NCI-H1105 (cell line): ENCODE measurements at regions not wholly inside any gene's neighbourhood (a gene's known extent, or its start where the extent isn't known, plus 50 kb on each side); places are given as distances from the start of the nearest gene placed in this dataset.

Source experiments
- DNase-seq: peaks from one replicate; lab custom pipeline; 2025; lab: John Stamatoyannopoulos, UW

DNA sequence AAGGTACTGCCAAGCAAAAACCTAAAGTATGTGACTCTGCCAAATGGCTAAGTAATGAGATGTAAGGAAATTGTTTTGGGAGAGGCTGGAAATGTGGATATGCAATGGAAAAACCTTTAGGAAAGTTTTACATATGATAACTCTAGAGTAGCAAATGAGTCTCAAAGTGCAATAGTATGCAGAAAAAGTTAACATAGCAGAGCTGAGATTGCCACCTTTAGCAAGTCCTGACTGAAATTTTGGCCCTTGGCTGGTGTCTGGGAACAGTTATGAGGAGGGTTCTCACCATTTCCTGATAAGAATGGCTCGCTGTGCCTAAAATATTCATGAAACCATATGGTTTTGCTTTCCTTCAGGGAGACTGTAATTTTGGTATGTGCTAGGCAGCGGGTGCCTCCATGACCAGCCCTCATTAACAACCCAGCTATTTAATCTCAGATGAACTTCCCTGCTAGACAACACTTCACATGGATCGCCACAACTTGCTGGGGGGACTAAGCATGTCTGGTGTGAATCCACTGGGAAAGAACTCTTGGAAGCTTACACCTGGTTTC lies 72.3 kb upstream of the ERBB4 start:
- DNase-seq, result no peak

DNA sequence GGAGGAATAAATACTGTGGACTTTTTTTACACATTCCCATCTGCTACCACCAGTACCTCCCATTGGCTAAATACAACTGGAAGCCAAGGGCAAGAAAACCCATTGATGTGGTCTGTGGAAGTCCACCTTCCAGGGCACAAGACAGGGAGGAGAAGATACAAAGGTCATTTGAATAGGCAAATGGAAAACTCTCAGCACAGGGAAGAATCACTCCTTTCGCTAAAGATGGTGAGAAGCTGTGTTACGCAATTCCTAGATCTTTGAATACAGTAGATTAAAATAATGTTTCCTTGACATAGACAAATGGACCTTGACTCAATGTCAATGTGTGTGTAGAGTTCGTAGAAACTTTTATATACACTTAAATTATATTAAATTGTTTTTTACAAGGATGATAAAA lies 70.9 kb upstream of the ERBB4 start:
- no peak for DNase-seq

DNA sequence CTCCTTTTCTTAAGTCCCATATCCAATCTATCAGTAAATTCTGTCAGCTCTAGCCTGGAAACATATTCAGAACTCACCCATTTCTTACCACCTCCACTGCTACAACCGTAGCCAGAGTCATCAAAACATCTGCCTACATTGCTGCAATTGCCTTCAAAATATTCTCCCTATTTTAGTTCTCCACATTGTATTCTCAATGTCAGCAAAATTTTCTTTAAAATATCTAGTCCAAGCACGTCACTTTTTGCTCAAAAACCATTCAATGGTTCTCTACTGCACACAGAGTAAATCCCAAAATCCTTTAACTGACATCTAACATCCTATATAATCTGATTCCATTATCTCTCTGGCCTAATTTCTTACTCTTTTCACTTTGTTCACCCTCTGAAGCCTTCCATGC lies 68.5 kb upstream of the ERBB4 start:
- no peak for DNase-seq

DNA sequence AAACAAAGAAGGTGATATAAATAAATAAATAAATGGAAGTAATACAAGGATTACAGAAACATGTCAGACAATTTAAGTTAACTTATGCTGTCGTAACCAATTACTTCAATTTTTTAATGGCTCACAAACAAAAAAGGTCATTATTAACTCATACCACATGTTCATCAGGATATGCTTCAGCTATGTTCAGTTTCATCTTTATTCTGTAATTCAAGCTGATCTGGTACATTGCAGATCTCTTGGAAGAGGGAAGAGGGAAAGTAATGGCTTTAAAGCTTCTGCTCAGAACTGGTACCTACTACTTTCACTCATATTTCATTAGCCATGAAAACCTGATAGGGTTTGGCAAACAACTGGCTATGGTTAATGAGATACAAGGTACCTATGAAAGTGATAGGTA lies 67.6 kb upstream of the ERBB4 start:
- DNase-seq, result no peak

DNA sequence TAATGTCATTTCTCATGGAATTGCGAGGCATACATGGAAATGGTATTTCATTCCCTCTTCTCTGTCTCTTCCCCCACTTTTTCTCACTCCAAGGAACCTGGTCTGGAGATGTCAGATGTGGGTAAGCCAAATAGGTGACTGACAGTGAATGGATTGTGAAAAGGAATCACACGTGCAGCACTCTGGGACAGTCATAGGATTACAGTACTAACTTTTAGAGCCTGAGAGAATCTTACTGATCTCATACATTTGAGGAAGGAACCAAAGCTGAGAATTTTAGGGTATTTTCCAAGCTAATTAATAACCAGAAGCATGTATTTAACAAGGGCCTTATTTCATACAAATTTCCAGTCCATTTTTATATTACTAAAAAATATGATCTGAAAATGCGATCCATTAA lies 58.1 kb upstream of the ERBB4 start:
- DNase-seq, result no peak

DNA sequence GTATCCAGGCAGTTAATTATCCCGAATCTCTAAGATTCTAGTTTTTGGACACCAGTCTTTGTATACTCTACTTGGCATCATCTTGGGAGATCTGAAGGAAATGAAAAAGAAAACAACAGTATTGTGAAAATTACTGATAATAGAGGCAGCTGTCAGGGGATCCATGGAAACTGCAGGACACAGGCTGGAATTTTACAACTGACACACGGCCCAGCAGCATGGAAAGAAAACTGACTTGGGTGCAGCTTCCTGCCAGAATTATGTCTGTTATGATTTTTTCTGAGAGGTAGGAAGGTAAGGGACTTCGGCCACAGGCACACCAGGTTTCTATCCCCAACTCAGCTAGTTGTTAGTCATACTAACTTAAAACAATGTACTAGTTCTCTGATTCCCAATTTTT lies 57.7 kb upstream of the ERBB4 start:
- DNase-seq, result no peak

DNA sequence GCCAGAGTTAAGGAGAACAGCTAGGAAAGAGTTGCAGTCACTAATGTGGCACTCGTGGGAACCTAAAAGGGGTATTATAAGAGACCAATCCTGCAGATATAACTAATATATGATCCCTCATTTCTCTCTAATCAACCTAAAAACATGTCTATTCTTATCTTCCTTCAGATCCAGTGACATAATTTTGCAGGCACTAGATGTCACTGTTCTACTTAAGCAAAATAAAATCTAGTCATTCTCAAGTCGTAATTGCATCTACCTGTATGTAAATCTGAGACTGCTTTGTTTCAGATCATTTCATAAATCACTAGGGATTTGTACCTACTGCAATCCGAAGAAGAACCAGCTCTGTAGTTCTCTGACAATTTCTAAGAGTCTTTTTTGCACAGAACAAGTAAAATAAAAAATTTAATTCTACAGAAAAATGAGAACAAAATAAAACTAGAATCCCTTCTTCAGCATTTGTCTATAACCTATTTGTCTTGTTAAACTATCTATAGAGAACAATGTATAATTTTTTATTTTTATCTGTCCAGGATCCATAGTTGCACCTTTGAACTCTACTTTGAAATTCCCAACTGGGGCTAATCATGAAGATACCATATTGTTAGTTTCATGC lies 56.5 kb upstream of the ERBB4 start:
- DNase-seq, result no peak

DNA sequence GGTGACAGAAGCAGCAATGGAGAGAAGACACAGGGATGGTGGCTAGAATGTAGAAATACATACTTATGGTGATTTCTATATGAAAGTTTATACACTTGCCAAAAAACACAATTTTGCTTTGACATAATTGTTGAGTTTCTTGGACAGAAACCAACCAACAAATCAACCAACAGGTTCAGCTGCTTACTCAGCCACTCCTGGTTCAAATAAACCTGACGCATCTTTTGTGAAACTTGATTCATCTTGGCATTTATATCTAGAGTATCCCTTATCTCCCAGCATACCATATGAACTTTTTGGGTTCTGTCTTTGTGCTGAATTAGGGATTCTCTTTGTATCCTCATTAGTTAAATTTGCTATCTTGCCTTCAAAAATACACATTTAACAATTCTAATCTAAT lies 54.1 kb upstream of the ERBB4 start:
- DNase-seq, result no peak
